ENCODE measurements at regions not wholly inside any gene's neighbourhood (a gene's known extent, or its start where the extent isn't known, plus 50 kb on each side); places are given as distances from the start of the nearest gene placed in this dataset.

GRCh38 chr2:240202586-240202985, 62.1 kb upstream of the OTOS start:
- H3K4me3 ChIP-seq (ENCODE audit: low read depth, low read length) = no peak overlapping the region
- no peaks in the 10 kb centered on the region for H3K36me3 ChIP-seq (ENCODE audit: control insufficient read depth, insufficient read depth, low read length)
- no peaks in the 10 kb centered on the region for H3K27me3 ChIP-seq (ENCODE audit: control insufficient read depth, insufficient read depth, low read length)
- H3K9me3 ChIP-seq (ENCODE audit: control insufficient read depth, insufficient read depth, low read length) = no peaks in the 10 kb centered on the region
- H3K9ac ChIP-seq (ENCODE audit: low read depth, low read length) = no peak overlapping the region
- H3K27ac ChIP-seq (ENCODE audit: low read depth, low read length) = no peak overlapping the region
- H3K4me1 ChIP-seq (ENCODE audit: control insufficient read depth, insufficient read depth, low read length) = peaks cover 14% of the 10 kb centered on the region; the same call in 1 of the 2 replicates

DNA sequence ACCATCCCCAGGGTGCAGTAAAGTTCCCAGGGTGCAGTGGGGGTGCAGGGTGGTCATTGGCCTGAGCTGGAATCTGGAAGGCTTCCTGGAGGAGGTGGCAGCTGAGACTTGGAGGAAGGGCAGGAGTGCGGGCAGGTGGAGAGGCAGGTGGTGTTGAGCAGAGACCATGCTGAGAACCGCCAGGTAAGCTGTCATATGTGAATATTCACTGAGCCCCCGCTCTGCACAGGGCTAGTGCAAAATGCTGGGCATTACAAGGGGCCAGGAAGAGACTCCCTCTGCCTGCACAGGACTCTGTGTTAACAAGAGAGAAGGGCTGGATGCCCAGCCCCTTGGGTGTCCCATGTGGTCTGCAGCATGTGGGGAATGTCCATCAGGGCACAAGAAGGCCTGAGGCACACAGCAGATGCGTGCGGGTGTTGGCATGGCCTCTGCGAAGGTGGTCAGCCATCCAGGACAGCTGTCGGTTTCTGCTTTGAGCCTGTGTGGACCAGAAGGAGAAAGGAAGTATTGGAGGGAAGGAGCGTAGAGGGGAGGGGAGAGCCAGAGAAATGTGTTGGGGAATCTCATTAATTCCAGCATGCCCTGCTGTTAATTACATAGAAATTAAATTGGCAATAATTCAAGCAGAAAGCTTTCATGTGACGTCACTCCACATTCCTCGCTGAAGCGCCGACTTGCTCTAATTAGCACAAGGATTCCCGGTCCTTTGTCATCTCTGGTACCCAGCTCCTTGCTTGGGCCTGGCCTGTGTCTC, 62.8 kb upstream of the OTOS start:
- Histone ChIP-seq H3K4me1 (ENCODE audit: control insufficient read depth, insufficient read depth, low read length) (peaks cover 14% of the 10 kb centered on the region; the same call in 1 of the 2 replicates), H3K27me3 (ENCODE audit: control insufficient read depth, insufficient read depth, low read length) (no peaks in the 10 kb centered on the region), H3K9me3 (ENCODE audit: control insufficient read depth, insufficient read depth, low read length) (no peaks in the 10 kb centered on the region), H3K9ac (ENCODE audit: low read depth, low read length) (no peak overlapping the region), H3K27ac (ENCODE audit: low read depth, low read length) (no peak overlapping the region), H3K4me3 (ENCODE audit: low read depth, low read length) (no peak overlapping the region), H3K36me3 (ENCODE audit: control insufficient read depth, insufficient read depth, low read length) (no peaks in the 10 kb centered on the region)

- no peaks in the 10 kb centered on the region for H3K36me3 ChIP-seq (ENCODE audit: control insufficient read depth, insufficient read depth, low read length)
- peaks cover 14% of the 10 kb centered on the region; the same call in 1 of the 2 replicates for H3K4me1 ChIP-seq (ENCODE audit: control insufficient read depth, insufficient read depth, low read length)
- H3K9ac ChIP-seq (ENCODE audit: low read depth, low read length) = no peak overlapping the region
- H3K4me3 ChIP-seq (ENCODE audit: low read depth, low read length) = no peak overlapping the region
- H3K27ac ChIP-seq (ENCODE audit: low read depth, low read length) = no peak overlapping the region
- no peaks in the 10 kb centered on the region for H3K27me3 ChIP-seq (ENCODE audit: control insufficient read depth, insufficient read depth, low read length)
- H3K9me3 ChIP-seq (ENCODE audit: control insufficient read depth, insufficient read depth, low read length) = no peaks in the 10 kb centered on the region
Observed at GRCh38 chr2:240203788-240204270, 63.4 kb upstream of the OTOS start.

- peaks cover 14% of the 10 kb centered on the region; the same call in 1 of the 2 replicates for H3K4me1 ChIP-seq (ENCODE audit: control insufficient read depth, insufficient read depth, low read length)
- H3K9ac ChIP-seq (ENCODE audit: low read depth, low read length) = no peak overlapping the region
- H3K9me3 ChIP-seq (ENCODE audit: control insufficient read depth, insufficient read depth, low read length) = no peaks in the 10 kb centered on the region
- H3K27ac ChIP-seq (ENCODE audit: low read depth, low read length) = no peak overlapping the region
- H3K36me3 ChIP-seq (ENCODE audit: control insufficient read depth, insufficient read depth, low read length) = no peaks in the 10 kb centered on the region
- no peaks in the 10 kb centered on the region for H3K27me3 ChIP-seq (ENCODE audit: control insufficient read depth, insufficient read depth, low read length)
- H3K4me3 ChIP-seq (ENCODE audit: low read depth, low read length) = no peak overlapping the region
Observed at GRCh38 chr2:240204431-240205276, 64.2 kb upstream of the OTOS start.

DNA sequence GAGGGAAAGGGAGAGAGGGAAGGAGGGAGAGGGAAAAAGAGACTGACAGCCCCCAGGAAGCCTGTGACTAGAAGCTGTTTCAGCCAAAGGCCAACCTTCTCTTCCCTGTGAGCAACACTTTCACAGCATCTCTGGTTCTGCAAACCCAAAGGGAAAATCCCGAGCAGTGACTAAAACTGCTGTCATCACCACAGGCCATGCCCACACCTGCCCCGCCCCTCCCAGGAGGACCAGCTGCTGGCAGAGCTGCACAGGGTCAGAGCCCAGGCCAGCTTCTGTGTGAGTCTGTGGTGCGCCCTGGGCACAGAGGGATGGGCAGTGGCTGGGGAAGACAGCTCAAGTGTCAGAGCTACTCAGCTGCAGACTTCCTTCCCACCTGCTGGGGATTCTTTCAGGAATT, 64.9 kb upstream of the OTOS start:
- Histone ChIP-seq H3K27ac (ENCODE audit: low read depth, low read length) (peak overlapping the region; percentile 59), H3K9me3 (ENCODE audit: control insufficient read depth, insufficient read depth, low read length) (no peaks in the 10 kb centered on the region), H3K36me3 (ENCODE audit: control insufficient read depth, insufficient read depth, low read length) (no peaks in the 10 kb centered on the region), H3K4me1 (ENCODE audit: control insufficient read depth, insufficient read depth, low read length) (peaks cover 14% of the 10 kb centered on the region; the same call in 1 of the 2 replicates), H3K27me3 (ENCODE audit: control insufficient read depth, insufficient read depth, low read length) (no peaks in the 10 kb centered on the region), H3K9ac (ENCODE audit: low read depth, low read length) (no peak overlapping the region), H3K4me3 (ENCODE audit: low read depth, low read length) (no peak overlapping the region)

DNA sequence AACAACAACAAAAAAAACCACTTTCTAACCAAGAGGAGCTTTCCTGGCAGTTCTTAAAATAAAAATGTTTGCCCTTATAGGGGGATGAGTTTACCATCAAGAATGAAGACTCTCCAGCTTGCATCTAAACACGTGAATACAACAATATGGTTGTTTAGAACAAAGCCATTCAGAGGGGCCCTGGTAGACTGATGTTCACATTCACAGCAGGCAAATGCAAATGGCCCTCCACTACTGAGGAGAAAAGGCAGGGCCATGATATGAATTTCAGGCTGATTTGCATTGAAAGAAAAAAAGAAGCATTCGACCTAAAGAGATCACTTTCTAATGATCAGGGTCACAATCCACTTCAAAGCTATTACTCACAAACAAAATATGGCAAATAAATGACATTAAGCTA, 65.3 kb upstream of the OTOS start:
- Histone ChIP-seq H3K9me3 (ENCODE audit: control insufficient read depth, insufficient read depth, low read length) (no peaks in the 10 kb centered on the region), H3K4me3 (ENCODE audit: low read depth, low read length) (no peak overlapping the region), H3K27me3 (ENCODE audit: control insufficient read depth, insufficient read depth, low read length) (no peaks in the 10 kb centered on the region), H3K4me1 (ENCODE audit: control insufficient read depth, insufficient read depth, low read length) (peaks cover 14% of the 10 kb centered on the region; the same call in 1 of the 2 replicates), H3K36me3 (ENCODE audit: control insufficient read depth, insufficient read depth, low read length) (no peaks in the 10 kb centered on the region), H3K27ac (ENCODE audit: low read depth, low read length) (peak overlapping the region; percentile 59), H3K9ac (ENCODE audit: low read depth, low read length) (no peak overlapping the region)

DNA sequence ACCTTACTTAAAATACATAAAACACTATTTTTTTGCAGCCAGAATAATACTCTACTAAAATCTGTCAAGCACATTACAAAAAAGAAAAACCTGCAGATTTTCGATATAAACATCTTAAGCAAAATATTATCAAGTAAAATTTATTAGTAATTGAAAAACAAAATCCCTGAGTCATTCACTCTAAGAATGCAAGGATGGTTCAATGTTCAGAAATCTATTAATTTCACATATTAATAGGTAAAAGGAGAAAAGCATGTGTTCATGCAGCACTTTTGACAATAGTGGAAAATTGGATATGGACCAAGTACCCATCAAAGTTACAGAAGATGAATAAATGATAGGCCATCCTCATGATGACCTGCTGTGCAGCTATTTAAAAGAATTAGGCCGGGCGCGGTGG, 66.2 kb upstream of the OTOS start:
- no peak overlapping the region for H3K27ac ChIP-seq (ENCODE audit: low read depth, low read length)
- H3K4me1 ChIP-seq (ENCODE audit: control insufficient read depth, insufficient read depth, low read length) = peaks cover 14% of the 10 kb centered on the region; the same call in 1 of the 2 replicates
- H3K9ac ChIP-seq (ENCODE audit: low read depth, low read length) = no peak overlapping the region
- H3K27me3 ChIP-seq (ENCODE audit: control insufficient read depth, insufficient read depth, low read length) = no peaks in the 10 kb centered on the region
- no peaks in the 10 kb centered on the region for H3K36me3 ChIP-seq (ENCODE audit: control insufficient read depth, insufficient read depth, low read length)
- H3K9me3 ChIP-seq (ENCODE audit: control insufficient read depth, insufficient read depth, low read length) = no peaks in the 10 kb centered on the region
- no peak overlapping the region for H3K4me3 ChIP-seq (ENCODE audit: low read depth, low read length)

DNA sequence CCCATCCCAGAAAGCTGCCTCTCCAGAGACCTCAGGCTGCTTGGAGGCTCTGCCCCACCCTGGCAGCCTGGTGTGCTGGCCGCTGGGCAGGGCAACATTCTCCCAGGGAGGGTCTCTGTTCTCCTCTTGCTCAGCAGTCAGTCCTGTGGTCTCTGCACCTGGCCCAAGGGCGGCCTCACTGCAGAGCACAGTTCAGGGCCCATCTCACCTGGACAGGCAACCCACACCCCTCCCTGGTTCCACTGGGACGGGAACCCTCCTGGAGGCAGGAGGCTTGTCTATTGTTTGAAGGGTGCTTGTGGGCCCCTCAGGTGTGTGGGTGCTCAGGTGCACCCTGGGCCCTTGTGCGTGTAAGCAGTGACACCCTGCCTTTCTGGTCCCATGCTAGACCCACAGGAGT, 67.2 kb upstream of the OTOS start:
- H3K36me3 ChIP-seq (ENCODE audit: control insufficient read depth, insufficient read depth, low read length) = no peaks in the 10 kb centered on the region
- H3K9ac ChIP-seq (ENCODE audit: low read depth, low read length) = no peak overlapping the region
- no peak overlapping the region for H3K27ac ChIP-seq (ENCODE audit: low read depth, low read length)
- H3K9me3 ChIP-seq (ENCODE audit: control insufficient read depth, insufficient read depth, low read length) = no peaks in the 10 kb centered on the region
- no peaks in the 10 kb centered on the region for H3K27me3 ChIP-seq (ENCODE audit: control insufficient read depth, insufficient read depth, low read length)
- H3K4me3 ChIP-seq (ENCODE audit: low read depth, low read length) = no peak overlapping the region
- H3K4me1 ChIP-seq (ENCODE audit: control insufficient read depth, insufficient read depth, low read length) = peaks cover 14% of the 10 kb centered on the region; the same call in 1 of the 2 replicates

- Histone ChIP-seq H3K4me1 (ENCODE audit: control insufficient read depth, insufficient read depth, low read length) (peaks cover 14% of the 10 kb centered on the region; the same call in 1 of the 2 replicates), H3K4me3 (ENCODE audit: low read depth, low read length) (no peak overlapping the region), H3K9ac (ENCODE audit: low read depth, low read length) (no peak overlapping the region), H3K9me3 (ENCODE audit: control insufficient read depth, insufficient read depth, low read length) (no peaks in the 10 kb centered on the region), H3K36me3 (ENCODE audit: control insufficient read depth, insufficient read depth, low read length) (no peaks in the 10 kb centered on the region), H3K27ac (ENCODE audit: low read depth, low read length) (no peak overlapping the region), H3K27me3 (ENCODE audit: control insufficient read depth, insufficient read depth, low read length) (no peaks in the 10 kb centered on the region)
Observed at GRCh38 chr2:240208096-240208495, 67.6 kb upstream of the OTOS start.

DNA sequence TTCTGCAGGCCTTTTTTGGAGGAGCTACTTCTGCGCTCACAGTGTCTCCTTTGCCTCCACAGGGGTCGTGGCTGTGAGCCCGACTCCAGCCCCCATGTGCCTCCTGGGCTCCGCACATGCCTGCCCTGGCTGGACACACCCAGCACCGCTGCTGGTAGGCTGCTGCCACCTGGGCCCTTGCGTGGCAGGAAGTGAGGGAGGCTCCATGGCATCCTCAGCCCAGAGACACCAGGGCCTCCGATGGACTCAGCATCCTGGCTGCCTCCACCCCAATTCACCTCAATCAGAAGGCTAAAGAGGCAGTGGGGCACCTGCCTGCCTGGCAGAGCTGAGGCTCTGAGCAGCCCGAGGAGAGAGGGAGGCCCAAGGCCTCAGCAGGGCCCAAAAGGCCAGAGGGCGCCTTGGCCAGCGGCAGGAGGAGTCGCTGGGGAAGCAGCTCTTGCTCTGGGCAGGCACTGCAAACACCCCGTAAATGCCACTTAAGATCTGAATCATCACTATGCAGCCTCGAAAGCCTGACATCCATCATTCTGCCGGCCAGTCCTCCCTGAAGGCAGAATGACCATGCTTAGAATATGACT, 68.3 kb upstream of the OTOS start:
- no peak overlapping the region for H3K9ac ChIP-seq (ENCODE audit: low read depth, low read length)
- peaks cover 14% of the 10 kb centered on the region; the same call in 1 of the 2 replicates for H3K4me1 ChIP-seq (ENCODE audit: control insufficient read depth, insufficient read depth, low read length)
- H3K4me3 ChIP-seq (ENCODE audit: low read depth, low read length) = no peak overlapping the region
- H3K27ac ChIP-seq (ENCODE audit: low read depth, low read length) = no peak overlapping the region
- H3K27me3 ChIP-seq (ENCODE audit: control insufficient read depth, insufficient read depth, low read length) = no peaks in the 10 kb centered on the region
- H3K9me3 ChIP-seq (ENCODE audit: control insufficient read depth, insufficient read depth, low read length) = no peaks in the 10 kb centered on the region
- no peaks in the 10 kb centered on the region for H3K36me3 ChIP-seq (ENCODE audit: control insufficient read depth, insufficient read depth, low read length)

All from HUES48 (cell line).